NCI-H1436 (cell line): ENCODE measurements at regions not wholly inside any gene's neighbourhood (a gene's known extent, or its start where the extent isn't known, plus 50 kb on each side); places are given as distances from the start of the nearest gene placed in this dataset.
A peak's percentile ranks its signal among the peaks of the same experiment; 100 is the strongest.

Source experiments
- DNase-seq: peaks from one replicate; lab custom pipeline; 2025; lab: John Stamatoyannopoulos, UW

DNA sequence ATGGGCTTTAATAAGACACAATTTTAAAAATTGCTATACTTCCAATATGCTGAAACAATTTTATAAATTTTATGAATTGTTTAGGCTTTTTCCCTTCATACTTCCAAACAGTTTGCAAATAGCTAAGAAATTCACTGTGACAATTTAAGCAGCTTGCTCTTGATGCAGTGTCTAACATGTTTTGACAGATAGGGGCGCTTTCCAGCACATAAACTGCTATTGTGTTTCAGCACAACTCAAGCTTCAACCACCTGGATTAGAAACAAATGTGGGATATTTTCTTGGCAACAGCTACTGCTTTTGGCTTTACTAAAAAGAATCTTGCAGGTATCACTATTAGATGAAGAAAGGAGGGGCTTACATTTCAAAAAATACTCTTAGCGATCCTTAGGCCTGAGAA is 565.8 kb upstream of the DPPA4 start:
- no peak for DNase-seq

DNA sequence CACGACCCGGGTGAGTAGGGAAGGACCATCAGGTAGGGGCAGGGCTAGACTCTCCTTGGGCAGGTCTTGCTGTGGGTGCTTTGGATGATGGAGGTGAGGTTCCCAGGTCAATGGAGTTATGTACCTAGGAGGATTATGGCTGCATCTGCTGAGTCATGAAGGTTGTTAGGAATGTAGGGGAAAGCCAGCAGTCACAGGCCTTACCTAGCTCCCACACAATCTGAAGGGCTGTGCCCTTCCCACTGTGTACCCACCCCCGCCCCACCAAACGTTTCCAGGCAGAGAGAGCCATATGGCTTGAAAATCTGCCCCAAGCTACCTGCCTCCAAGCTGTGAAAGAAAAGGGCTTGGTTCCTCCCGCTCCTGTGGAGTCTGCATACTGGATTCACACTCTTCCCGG is 573.4 kb upstream of the DPPA4 start:
- DNase-seq: no peak

- no peak for DNase-seq
Measured at GRCh38 chr3:109918740-109919139, 581.4 kb upstream of the DPPA4 start.

- no peak for DNase-seq
Measured at GRCh38 chr3:109920749-109921148, 583.4 kb upstream of the DPPA4 start.

- DNase-seq: no peak
Measured at GRCh38 chr3:109921509-109921908, 584.2 kb upstream of the DPPA4 start.

- no peak for DNase-seq
Measured at GRCh38 chr3:109922856-109923255, 585.5 kb upstream of the DPPA4 start.

DNA sequence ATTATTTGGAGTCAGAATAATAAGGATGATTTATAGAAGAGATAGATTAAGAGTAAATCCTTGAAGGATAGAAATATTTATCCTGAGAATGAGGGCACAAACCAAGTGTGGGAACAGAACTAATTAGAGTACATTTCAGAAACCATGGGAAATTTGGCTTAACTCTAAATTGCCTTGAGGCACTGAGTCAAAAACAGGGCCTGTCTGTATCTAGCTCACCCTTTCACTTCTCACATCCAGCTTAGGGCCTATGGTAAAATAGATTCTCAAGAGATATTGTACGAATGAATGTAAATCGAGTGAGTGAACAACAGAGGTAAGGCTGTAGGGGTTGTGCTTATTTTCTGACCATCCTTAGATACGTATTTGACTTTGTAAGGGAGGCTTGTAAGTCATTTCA is 586.1 kb upstream of the DPPA4 start:
- no peak for DNase-seq

GRCh38 chr3:109924196-109924595 is 586.9 kb upstream of the DPPA4 start:
- DNase-seq: no peak

- no peak for DNase-seq
Measured at GRCh38 chr3:109926376-109926775, 589.0 kb upstream of the DPPA4 start.

DNA sequence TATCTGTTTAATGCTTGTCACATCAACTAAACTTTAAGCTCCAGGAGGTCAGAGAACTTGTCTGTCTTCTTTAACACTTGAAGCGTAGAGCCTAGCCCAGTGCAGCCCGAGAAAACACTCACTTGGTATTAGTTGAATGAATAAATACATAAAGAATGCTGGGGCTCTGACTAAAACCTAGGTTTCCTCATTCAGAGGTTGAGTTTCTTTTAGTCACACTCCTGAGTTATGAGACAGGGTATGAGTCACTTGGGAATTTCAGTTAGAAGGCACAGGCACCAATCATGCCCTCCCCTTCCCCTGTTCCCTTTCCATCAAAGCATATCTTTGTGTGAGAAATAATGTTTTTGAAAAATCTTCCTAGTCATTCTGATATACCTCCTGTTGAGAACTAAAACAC is 589.8 kb upstream of the DPPA4 start:
- no peak for DNase-seq

- no peak for DNase-seq
Measured at GRCh38 chr3:109927726-109928125, 590.4 kb upstream of the DPPA4 start.

DNA sequence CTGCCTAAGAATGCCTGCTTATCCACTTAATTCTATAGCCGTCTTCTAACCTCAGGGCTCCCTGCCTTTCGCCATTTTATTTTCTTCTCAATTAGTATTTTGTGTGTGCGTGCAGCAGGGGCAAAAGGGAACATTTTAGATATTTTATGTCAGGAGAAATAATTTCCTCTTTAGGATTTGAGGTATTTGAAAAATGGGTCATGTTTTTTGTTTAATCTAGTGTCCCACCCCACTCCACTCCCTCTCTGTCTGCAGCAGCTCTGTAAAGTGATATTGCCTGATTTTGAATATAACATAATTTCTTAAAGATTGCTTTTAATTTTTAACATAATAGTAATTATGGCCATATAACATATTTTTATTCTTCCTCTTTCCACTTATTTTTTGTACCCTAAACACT is 593.2 kb upstream of the DPPA4 start:
- no peak for DNase-seq

- DNase-seq: no peak
Measured at GRCh38 chr3:109933576-109933975, 596.2 kb upstream of the DPPA4 start.

DNA sequence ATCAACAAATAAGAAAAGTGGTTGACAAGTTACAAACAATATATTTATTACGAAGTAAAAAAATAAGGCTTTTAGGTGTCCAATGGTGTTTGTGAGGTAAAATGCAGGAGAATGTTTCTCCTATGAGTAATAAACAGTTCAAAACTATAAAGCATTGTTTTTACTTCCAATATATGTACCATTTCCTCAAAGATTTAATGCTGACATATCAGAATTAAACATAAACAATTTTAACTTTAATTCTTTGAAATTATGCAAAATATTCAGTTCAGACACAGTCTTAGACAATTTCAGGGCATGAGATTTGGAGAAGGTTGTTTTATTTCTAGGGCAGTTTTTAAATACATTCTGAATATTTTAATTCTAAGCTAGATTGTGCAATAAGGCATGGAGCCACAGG is 602.5 kb upstream of the DPPA4 start:
- no peak for DNase-seq

DNA sequence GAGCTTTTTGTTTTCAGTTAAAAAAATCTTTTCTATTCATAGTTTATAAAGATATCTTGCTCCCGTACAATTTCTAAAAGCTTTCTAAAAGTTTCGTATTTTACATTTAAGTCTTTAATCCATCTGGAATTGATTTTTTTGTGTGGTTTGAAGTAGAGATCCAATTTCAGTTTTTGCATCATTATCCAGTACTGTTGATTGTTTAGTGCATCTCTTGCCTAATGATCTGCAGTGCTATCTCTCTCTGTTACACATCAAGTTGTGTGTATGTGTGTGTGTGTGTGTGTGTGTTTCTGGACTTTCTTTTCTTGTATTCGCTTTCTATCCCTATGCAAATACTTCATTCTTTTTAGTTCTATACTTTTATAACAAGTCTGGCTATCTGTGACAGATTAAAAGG is 605.8 kb upstream of the DPPA4 start:
- DNase-seq: no peak

GRCh38 chr3:109944836-109945235 is 607.5 kb upstream of the DPPA4 start:
- DNase-seq: no peak

DNA sequence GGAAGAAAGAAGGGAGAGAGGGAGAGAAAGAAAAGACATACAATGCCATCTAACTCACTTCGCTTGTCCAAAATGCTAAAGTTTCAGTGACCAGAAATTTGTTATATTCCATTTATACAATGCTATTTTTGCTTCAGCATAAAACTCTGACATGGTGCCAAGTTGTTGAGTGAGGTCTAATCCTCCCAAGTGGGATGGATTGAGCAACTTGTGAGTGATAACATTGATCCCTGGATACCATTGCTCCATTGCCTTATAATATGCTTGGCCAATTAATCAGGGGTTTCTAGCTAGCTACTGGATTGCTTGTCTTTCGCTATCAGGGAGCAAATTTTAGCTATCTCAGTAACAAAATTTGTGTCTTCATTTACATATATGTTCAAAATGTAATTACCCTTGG is 615.6 kb upstream of the DPPA4 start:
- no peak for DNase-seq

DNA sequence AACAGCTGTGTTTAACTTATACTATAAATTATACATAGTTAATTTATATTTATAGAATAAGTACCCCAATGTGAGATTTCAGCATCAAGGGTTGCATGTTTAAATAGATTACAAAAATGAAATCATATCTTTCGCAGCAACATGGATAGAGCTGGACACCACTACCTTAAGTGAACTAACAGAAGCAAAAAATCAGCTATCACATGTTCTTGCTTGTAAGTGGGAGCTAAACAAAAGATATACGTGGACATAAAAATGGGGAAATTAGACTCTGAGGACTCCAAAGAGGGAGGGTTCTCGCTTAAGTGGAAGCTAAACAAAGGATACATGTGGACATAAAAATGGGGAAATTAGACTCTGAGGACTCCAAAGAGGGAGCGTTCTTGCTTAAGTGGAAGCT is 626.5 kb upstream of the DPPA4 start:
- peak; percentile 85 for DNase-seq

GRCh38 chr3:109973733-109974132 is 636.4 kb upstream of the DPPA4 start:
- no peak for DNase-seq

DNA sequence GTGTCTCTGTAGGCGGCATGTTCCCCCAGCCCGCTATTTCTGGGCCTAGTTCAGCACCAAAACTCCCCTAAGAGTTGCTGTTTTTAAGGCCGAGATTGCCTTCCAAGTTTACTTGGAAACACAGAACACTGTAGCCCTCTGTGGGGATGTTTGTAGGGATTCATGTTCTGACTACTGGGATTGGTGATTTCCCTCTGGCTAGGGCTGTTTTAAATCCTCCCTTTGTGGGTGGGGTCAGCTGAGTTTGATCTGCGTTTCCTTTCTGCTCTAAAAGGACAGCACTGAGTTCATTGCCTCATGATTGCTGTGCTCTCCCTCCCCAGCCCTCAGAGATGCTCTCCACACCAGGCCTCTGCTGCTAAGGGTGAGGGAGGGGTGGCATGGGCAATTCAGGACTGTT is 640.6 kb upstream of the DPPA4 start:
- DNase-seq: no peak

GRCh38 chr3:109982201-109982600 is 644.9 kb upstream of the DPPA4 start:
- DNase-seq: no peak

- no peak for DNase-seq
Measured at GRCh38 chr3:109984976-109985375, 647.6 kb upstream of the DPPA4 start.

GRCh38 chr3:109985943-109986555 is 648.7 kb upstream of the DPPA4 start:
- DNase-seq: no peak

DNA sequence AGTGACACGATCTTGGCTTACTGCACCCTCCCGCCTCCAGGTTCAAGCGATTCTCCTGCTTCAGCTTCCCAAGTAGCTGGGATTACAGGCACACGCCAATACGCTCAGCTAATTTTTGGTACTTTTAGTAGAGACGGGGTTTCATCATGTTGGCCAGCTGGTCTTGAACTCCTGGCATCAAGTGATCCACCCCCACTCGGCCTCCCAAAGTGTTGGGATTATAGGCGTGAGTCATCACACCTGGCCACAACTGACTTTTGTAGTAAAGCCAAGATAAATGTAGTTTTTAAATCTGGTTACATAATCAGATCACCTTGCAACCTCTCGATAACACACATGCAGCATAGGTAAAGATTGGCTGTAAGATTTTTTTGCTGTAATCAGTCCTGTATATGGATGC is 657.5 kb upstream of the DPPA4 start:
- no peak for DNase-seq

GRCh38 chr3:109995377-109995776 is 658.0 kb upstream of the DPPA4 start:
- DNase-seq: no peak
